Thoracic aorta (tissue), 2 donors: ENCODE measurements at regions not wholly inside any gene's neighbourhood (a gene's known extent, or its start where the extent isn't known, plus 50 kb on each side); places are given as distances from the start of the nearest gene placed in this dataset.

Experiments
- ATAC-seq: fragments of 150-250 bp; one replicate; pipeline ENCODE4 v1.8.0; 2017; ENCODE audit warnings: low read depth; ENCODE audit not compliant: insufficient number of reproducible peaks, low FRiP score
- DNase-seq: peaks from one replicate; pipeline ENCODE4 v3.0.0-alpha.2; 2020; ENCODE audit warnings: low spot score
- H3K27ac ChIP-seq, 2 donors: fragments of 200-600 bp; sonication (generic); 1 replicate in 1 of 2; 2 replicates in 1 of 2; pipeline ENCODE4 v1.5.1; 2016; ENCODE audit warnings: mild to moderate bottlenecking in 2 of 2, moderate library complexity in 2 of 2
- H3K27me3 ChIP-seq: fragments of 200-600 bp; sonication (generic); replicated peaks from 2 replicates; pipeline ENCODE4 v1.6.0; 2016; ENCODE audit warnings: mild to moderate bottlenecking; ENCODE audit not compliant: insufficient read depth
- H3K36me3 ChIP-seq: fragments of 200-600 bp; sonication (generic); one replicate; pipeline ENCODE4 v1.5.1; 2016
- H3K4me1 ChIP-seq, 2 donors: fragments of 200-600 bp; sonication (generic); 1 replicate in 1 of 2; 2 replicates in 1 of 2; pipeline versions ENCODE4 v1.5.1 to v1.6.0; 2016; ENCODE audit warnings: low read depth in 2 of 2, mild to moderate bottlenecking in 1 of 2; ENCODE audit not compliant: control insufficient read depth in 1 of 2
- H3K4me3 ChIP-seq: fragments of 200-600 bp; sonication (generic); 2 replicates; pipeline ENCODE4 v1.5.1; 2016; ENCODE audit warnings: mild to moderate bottlenecking
- H3K9me3 ChIP-seq: fragments of 200-600 bp; sonication (generic); 2 replicates; pipeline ENCODE4 v1.5.1; 2016
- CTCF ChIP-seq: fragments of 200-600 bp; sonication (generic); IDR thresholded peaks from one replicate; pipeline ENCODE4 v1.5.1; 2019; ENCODE audit warnings: antibody characterized with exemption

GRCh38 chr2:191573216-191573615, 104.7 kb upstream of the NABP1 start:
- ATAC-seq, result no peak

GRCh38 chr2:191574232-191574631, 103.7 kb upstream of the NABP1 start:
- Histone ChIP-seq H3K9me3 (no peaks in the 10 kb centered on the region), H3K27ac (no peak overlapping the region), H3K4me3 (no peak overlapping the region), H3K4me1 (no peaks in the 10 kb centered on the region), H3K36me3 (no peaks in the 10 kb centered on the region), H3K27me3 (no peaks in the 10 kb centered on the region)
- ATAC-seq (no peak), DNase-seq (no peak)
- TF ChIP-seq CTCF, result no peak

More at GRCh38 chr2:191573216-191573615, 104.7 kb upstream of the NABP1 start:
- no peaks in the 10 kb centered on the region for H3K9me3 ChIP-seq
- no peaks in the 10 kb centered on the region for H3K4me1 ChIP-seq
- no peaks in the 10 kb centered on the region for H3K36me3 ChIP-seq
- H3K4me3 ChIP-seq, result no peak overlapping the region
- no peak for DNase-seq
- no peak for TF ChIP-seq CTCF
- no peaks in the 10 kb centered on the region for H3K27me3 ChIP-seq
- no peak overlapping the region for H3K27ac ChIP-seq

GRCh38 chr2:191577605-191578004, 100.3 kb upstream of the NABP1 start:
- no peaks in the 10 kb centered on the region for H3K36me3 ChIP-seq
- no peak overlapping the region for H3K27ac ChIP-seq
- H3K4me3 ChIP-seq, result no peak overlapping the region
- DNase-seq (no peak), ATAC-seq (no peak)
- no peak for TF ChIP-seq CTCF
- H3K9me3 ChIP-seq, result no peaks in the 10 kb centered on the region
- H3K27me3 ChIP-seq, result no peaks in the 10 kb centered on the region
- H3K4me1 ChIP-seq, result no peaks in the 10 kb centered on the region

GRCh38 chr2:191578031-191578430, 99.9 kb upstream of the NABP1 start:
- Histone ChIP-seq H3K27ac (no peak overlapping the region), H3K27me3 (no peaks in the 10 kb centered on the region), H3K4me3 (no peak overlapping the region), H3K4me1 (no peaks in the 10 kb centered on the region), H3K36me3 (no peaks in the 10 kb centered on the region), H3K9me3 (no peaks in the 10 kb centered on the region)
- TF ChIP-seq CTCF, result no peak
- DNase-seq (no peak), ATAC-seq (no peak)

GRCh38 chr2:191580581-191580980, 97.4 kb upstream of the NABP1 start:
- H3K36me3 ChIP-seq, result no peaks in the 10 kb centered on the region
- H3K27ac ChIP-seq, result no peak overlapping the region
- ATAC-seq (no peak), DNase-seq (no peak)
- H3K4me1 ChIP-seq, result no peaks in the 10 kb centered on the region
- no peak overlapping the region for H3K4me3 ChIP-seq
- TF ChIP-seq CTCF, result no peak
- no peaks in the 10 kb centered on the region for H3K27me3 ChIP-seq
- no peaks in the 10 kb centered on the region for H3K9me3 ChIP-seq
